K562 (cell line): ENCODE measurements at regions not wholly inside any gene's neighbourhood (a gene's known extent, or its start where the extent isn't known, plus 50 kb on each side); places are given as distances from the start of the nearest gene placed in this dataset.
A peak's percentile ranks its signal among the peaks of the same experiment; 100 is the strongest.

Experiments
- BACH1 ChIP-seq: fragments of 200-800 bp; sonication (Bioruptor generic); IDR thresholded peaks from 2 replicates; pipeline ENCODE4 v1.6.1; 2016; ENCODE audit warnings: missing genetic modification characterization, missing compliant biosample characterization
- CHAMP1 ChIP-seq: fragments of 450-650 bp; IDR thresholded peaks from 2 replicates; pipeline ENCODE4 v1.6.1; 2016; ENCODE audit warnings: mild to moderate bottlenecking
- CXXC5 ChIP-seq: fragments of 250-450 bp; sonication (Bioruptor Pico); IDR thresholded peaks from 2 replicates; pipeline ENCODE4 v1.8.0; 2022; ENCODE audit warnings: inconsistent platforms, mild to moderate bottlenecking, moderate library complexity
- E2F3 ChIP-seq: fragments of 250-450 bp; sonication (Bioruptor Pico); IDR thresholded peaks from 2 replicates; pipeline ENCODE4 v1.4.0; 2020; ENCODE audit warnings: mild to moderate bottlenecking
- ELF2 ChIP-seq: fragments of 250-450 bp; sonication (Bioruptor Pico); IDR thresholded peaks from 2 replicates; pipeline ENCODE4 v1.5.0; 2021; ENCODE audit warnings: mild to moderate bottlenecking
- EP400 ChIP-seq: fragments of 450-650 bp; IDR thresholded peaks from 2 replicates; pipeline ENCODE4 v1.6.1; 2017; ENCODE audit warnings: antibody characterized with exemption, mild to moderate bottlenecking, moderate library complexity
- ESRRB ChIP-seq: fragments of 250-450 bp; sonication (Bioruptor Pico); IDR thresholded peaks from 2 replicates; pipeline ENCODE4 v1.5.0; 2020; ENCODE audit warnings: mild to moderate bottlenecking, moderate library complexity, borderline replicate concordance
- GABPB1 ChIP-seq: sonication (generic); formaldehyde crosslinking; IDR thresholded peaks from 2 replicates; pipeline ENCODE4 v1.8.0; 2022; ENCODE audit warnings: mild to moderate bottlenecking, missing genetic modification reagents
- HMBOX1 ChIP-seq: sonication (generic); IDR thresholded peaks from 2 replicates; pipeline ENCODE4 v1.6.1; 2016
- LEF1 ChIP-seq: fragments of 450-650 bp; IDR thresholded peaks from 2 replicates; pipeline ENCODE4 v1.6.1; 2016; ENCODE audit warnings: mild to moderate bottlenecking
- NONO ChIP-seq, 2 experiments: fragments of 200-400 bp in 1 of 2; fragments of 450-650 bp in 1 of 2; formaldehyde crosslinking in 1 of 2; IDR thresholded peaks; 2 replicates each; pipeline ENCODE4 v1.6.1; 2017; ENCODE audit warnings: low read depth in 2 of 2, mild to moderate bottlenecking in 2 of 2, moderate library complexity in 2 of 2, low read length in 1 of 2
- RNF2 ChIP-seq: sonication (generic); IDR thresholded peaks from 2 replicates; pipeline ENCODE4 v1.6.1; 2016
- SAFB ChIP-seq: fragments of 200-400 bp; formaldehyde crosslinking; IDR thresholded peaks from 2 replicates; pipeline ENCODE4 v1.6.1; 2017; ENCODE audit warnings: low read depth, low read length, borderline replicate concordance
- SETDB1 ChIP-seq: IDR thresholded peaks from one replicate; pipeline ENCODE4 v1.6.1; 2012; ENCODE audit warnings: low read length, control low read depth, inconsistent platforms
- U2AF1 ChIP-seq: fragments of 200-400 bp; formaldehyde crosslinking; optimal IDR thresholded peaks from 2 replicates; pipeline ENCODE3; 2017; ENCODE audit warnings: mild to moderate bottlenecking, low read depth, low read length, moderate library complexity
- ZC3H4 ChIP-seq: sonication (generic); formaldehyde crosslinking; IDR thresholded peaks from 2 replicates; pipeline ENCODE4 v1.9.0; 2021; ENCODE audit warnings: missing genetic modification reagents, borderline replicate concordance
- ZNF707 ChIP-seq: fragments of 250-450 bp; sonication (Bioruptor Pico); conservative IDR thresholded peaks from 2 replicates; pipeline ENCODE4 v1.8.0; 2022; ENCODE audit warnings: inconsistent platforms, mild to moderate bottlenecking, moderate library complexity
- ZNF75A ChIP-seq: fragments of 450-650 bp; formaldehyde crosslinking; IDR thresholded peaks from 2 replicates; pipeline ENCODE4 v1.4.0; 2020; ENCODE audit warnings: mild to moderate bottlenecking
- TF ChIP-seq, protein P1 (sequence below): fragments of 450-650 bp; IDR thresholded peaks from 2 replicates; pipeline ENCODE4 v1.6.1; 2018; ENCODE audit not compliant: partially characterized antibody
- TF ChIP-seq, protein P2 (sequence below): sonication (generic); formaldehyde crosslinking; IDR thresholded peaks from 2 replicates; pipeline ENCODE4 v1.8.0; 2022; ENCODE audit warnings: missing genetic modification reagents, mild to moderate bottlenecking, borderline replicate concordance

GRCh38 chr5:5605170-5605764, 182.8 kb downstream of the ICE1 start (continued):
- TF ChIP-seq BACH1 (tag) (peak; percentile 79; the same call in 1 of the 2 replicates), E2F3 (CRISPR knock-in tag) (peak; percentile 70; the same call in 1 of the 2 replicates), EP400 (no peak), SETDB1 (no peak), HMBOX1 (no peak), ELF2 (CRISPR knock-in tag) (no peak), ZC3H4 (CRISPR knock-in tag) (no peak), SAFB (no peak), CXXC5 (0 out of 2 replicates have a peak, but pooled peaks have one; percentile 17), U2AF1 (no peak), ZNF75A (CRISPR knock-in tag) (no peak), CHAMP1 (no peak), NONO (IDR thresholded peaks at IDR 0.05; ENCODE audit: low read depth in 2 of 2, low read length in 1 of 2) (no peak), ESRRB (CRISPR knock-in tag) (no peak), LEF1 (no peak), ZNF707 (CRISPR knock-in tag) (no peak), GABPB1 (CRISPR knock-in tag) (no peak), RNF2 (peak; percentile 36; the same call in 1 of the 2 replicates)
- TF ChIP-seq, protein P1, sequence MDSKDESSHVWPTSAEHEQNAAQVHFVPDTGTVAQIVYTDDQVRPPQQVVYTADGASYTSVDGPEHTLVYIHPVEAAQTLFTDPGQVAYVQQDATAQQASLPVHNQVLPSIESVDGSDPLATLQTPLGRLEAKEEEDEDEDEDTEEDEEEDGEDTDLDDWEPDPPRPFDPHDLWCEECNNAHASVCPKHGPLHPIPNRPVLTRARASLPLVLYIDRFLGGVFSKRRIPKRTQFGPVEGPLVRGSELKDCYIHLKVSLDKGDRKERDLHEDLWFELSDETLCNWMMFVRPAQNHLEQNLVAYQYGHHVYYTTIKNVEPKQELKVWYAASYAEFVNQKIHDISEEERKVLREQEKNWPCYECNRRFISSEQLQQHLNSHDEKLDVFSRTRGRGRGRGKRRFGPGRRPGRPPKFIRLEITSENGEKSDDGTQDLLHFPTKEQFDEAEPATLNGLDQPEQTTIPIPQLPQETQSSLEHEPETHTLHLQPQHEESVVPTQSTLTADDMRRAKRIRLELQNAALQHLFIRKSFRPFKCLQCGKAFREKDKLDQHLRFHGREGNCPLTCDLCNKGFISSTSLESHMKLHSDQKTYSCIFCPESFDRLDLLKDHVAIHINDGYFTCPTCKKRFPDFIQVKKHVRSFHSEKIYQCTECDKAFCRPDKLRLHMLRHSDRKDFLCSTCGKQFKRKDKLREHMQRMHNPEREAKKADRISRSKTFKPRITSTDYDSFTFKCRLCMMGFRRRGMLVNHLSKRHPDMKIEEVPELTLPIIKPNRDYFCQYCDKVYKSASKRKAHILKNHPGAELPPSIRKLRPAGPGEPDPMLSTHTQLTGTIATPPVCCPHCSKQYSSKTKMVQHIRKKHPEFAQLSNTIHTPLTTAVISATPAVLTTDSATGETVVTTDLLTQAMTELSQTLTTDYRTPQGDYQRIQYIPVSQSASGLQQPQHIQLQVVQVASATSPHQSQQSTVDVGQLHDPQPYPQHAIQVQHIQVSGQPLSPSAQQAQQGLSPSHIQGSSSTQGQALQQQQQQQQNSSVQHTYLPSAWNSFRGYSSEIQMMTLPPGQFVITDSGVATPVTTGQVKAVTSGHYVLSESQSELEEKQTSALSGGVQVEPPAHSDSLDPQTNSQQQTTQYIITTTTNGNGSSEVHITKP, result no peak
- TF ChIP-seq, protein P2, sequence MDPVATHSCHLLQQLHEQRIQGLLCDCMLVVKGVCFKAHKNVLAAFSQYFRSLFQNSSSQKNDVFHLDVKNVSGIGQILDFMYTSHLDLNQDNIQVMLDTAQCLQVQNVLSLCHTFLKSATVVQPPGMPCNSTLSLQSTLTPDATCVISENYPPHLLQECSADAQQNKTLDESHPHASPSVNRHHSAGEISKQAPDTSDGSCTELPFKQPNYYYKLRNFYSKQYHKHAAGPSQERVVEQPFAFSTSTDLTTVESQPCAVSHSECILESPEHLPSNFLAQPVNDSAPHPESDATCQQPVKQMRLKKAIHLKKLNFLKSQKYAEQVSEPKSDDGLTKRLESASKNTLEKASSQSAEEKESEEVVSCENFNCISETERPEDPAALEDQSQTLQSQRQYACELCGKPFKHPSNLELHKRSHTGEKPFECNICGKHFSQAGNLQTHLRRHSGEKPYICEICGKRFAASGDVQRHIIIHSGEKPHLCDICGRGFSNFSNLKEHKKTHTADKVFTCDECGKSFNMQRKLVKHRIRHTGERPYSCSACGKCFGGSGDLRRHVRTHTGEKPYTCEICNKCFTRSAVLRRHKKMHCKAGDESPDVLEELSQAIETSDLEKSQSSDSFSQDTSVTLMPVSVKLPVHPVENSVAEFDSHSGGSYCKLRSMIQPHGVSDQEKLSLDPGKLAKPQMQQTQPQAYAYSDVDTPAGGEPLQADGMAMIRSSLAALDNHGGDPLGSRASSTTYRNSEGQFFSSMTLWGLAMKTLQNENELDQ (CRISPR knock-in tag), result no peak
